ENCODE measurements at regions not wholly inside any gene's neighbourhood (a gene's known extent, or its start where the extent isn't known, plus 50 kb on each side); places are given as distances from the start of the nearest gene placed in this dataset.

- no peak overlapping the region for H3K4me3 ChIP-seq (ENCODE audit: low read length)
- H3K4me1 ChIP-seq (ENCODE audit: control insufficient read depth, insufficient read depth, low read length), result no peaks in the 10 kb centered on the region
- intact Hi-C loops (cut with DNase I), result no loop called here
- DNase-seq, result no peak
- H3K27ac ChIP-seq (ENCODE audit: low read length), result no peak overlapping the region
- ATAC-seq, result no peak
- H3K9me3 ChIP-seq (ENCODE audit: control insufficient read depth, low read length), result no peaks in the 10 kb centered on the region
- H3K27me3 ChIP-seq (ENCODE audit: control insufficient read depth, insufficient read depth), result no peaks in the 10 kb centered on the region
Measured at GRCh38 chr5:120240706-120241105, 223.4 kb upstream of the PRR16 start.

GRCh38 chr5:120241400-120241799 lies 222.7 kb upstream of the PRR16 start:
- WGBS, result 31% methylated on average over 1 of the region's 1 CpG
- ATAC-seq, result no peak
- DNase-seq, result no peak
- Histone ChIP-seq H3K4me1 (ENCODE audit: control insufficient read depth, insufficient read depth, low read length) (no peaks in the 10 kb centered on the region), H3K9me3 (ENCODE audit: control insufficient read depth, low read length) (no peaks in the 10 kb centered on the region), H3K27me3 (ENCODE audit: control insufficient read depth, insufficient read depth) (no peaks in the 10 kb centered on the region), H3K4me3 (ENCODE audit: low read length) (no peak overlapping the region), H3K27ac (ENCODE audit: low read length) (no peak overlapping the region)
- intact Hi-C loops (cut with DNase I), result no loop called here

- peak in 1 of 2 donors; percentile 78 for ATAC-seq
Measured at GRCh38 chr5:120251898-120252297, 212.2 kb upstream of the PRR16 start.

GRCh38 chr5:120252839-120253238 lies 211.3 kb upstream of the PRR16 start:
- WGBS, result 71% methylated on average over 3 of the region's 3 CpGs
- Histone ChIP-seq H3K4me1 (ENCODE audit: control insufficient read depth, insufficient read depth, low read length) (no peaks in the 10 kb centered on the region), H3K27me3 (ENCODE audit: control insufficient read depth, insufficient read depth) (no peaks in the 10 kb centered on the region), H3K9me3 (ENCODE audit: control insufficient read depth, low read length) (no peaks in the 10 kb centered on the region), H3K4me3 (ENCODE audit: low read length) (no peak overlapping the region), H3K27ac (ENCODE audit: low read length) (no peak overlapping the region)
- DNase-seq, result no peak
- intact Hi-C loops (cut with DNase I), result no loop called here
- no peak for ATAC-seq

More at GRCh38 chr5:120251898-120252297, 212.2 kb upstream of the PRR16 start:
- Histone ChIP-seq H3K4me3 (ENCODE audit: low read length) (no peak overlapping the region), H3K27me3 (ENCODE audit: control insufficient read depth, insufficient read depth) (no peaks in the 10 kb centered on the region), H3K27ac (ENCODE audit: low read length) (no peak overlapping the region), H3K4me1 (ENCODE audit: control insufficient read depth, insufficient read depth, low read length) (no peaks in the 10 kb centered on the region), H3K9me3 (ENCODE audit: control insufficient read depth, low read length) (no peaks in the 10 kb centered on the region)
- intact Hi-C loops (cut with DNase I), result no loop called here
- WGBS, result 40% methylated on average over 3 of the region's 3 CpGs
- no peak for DNase-seq

GRCh38 chr5:120254385-120254784 lies 209.7 kb upstream of the PRR16 start:
- ATAC-seq (no peak), DNase-seq (no peak)
- WGBS, result 60% methylated on average over 1 of the region's 1 CpG
- Histone ChIP-seq H3K27ac (ENCODE audit: low read length) (no peak overlapping the region), H3K27me3 (ENCODE audit: control insufficient read depth, insufficient read depth) (no peaks in the 10 kb centered on the region), H3K4me3 (ENCODE audit: low read length) (no peak overlapping the region), H3K9me3 (ENCODE audit: control insufficient read depth, low read length) (no peaks in the 10 kb centered on the region), H3K4me1 (ENCODE audit: control insufficient read depth, insufficient read depth, low read length) (no peaks in the 10 kb centered on the region)
- intact Hi-C loops (cut with DNase I), result no loop called here

GRCh38 chr5:120255214-120255613 lies 208.9 kb upstream of the PRR16 start:
- Histone ChIP-seq H3K27ac (ENCODE audit: low read length) (no peak overlapping the region), H3K9me3 (ENCODE audit: control insufficient read depth, low read length) (no peaks in the 10 kb centered on the region), H3K4me3 (ENCODE audit: low read length) (no peak overlapping the region), H3K4me1 (ENCODE audit: control insufficient read depth, insufficient read depth, low read length) (no peaks in the 10 kb centered on the region), H3K27me3 (ENCODE audit: control insufficient read depth, insufficient read depth) (no peaks in the 10 kb centered on the region)
- no peak for DNase-seq
- no peak for ATAC-seq
- intact Hi-C loops (cut with DNase I), result no loop called here
- 42% methylated on average over 2 of the region's 2 CpGs for WGBS

GRCh38 chr5:120256376-120256775 lies 207.7 kb upstream of the PRR16 start:
- ATAC-seq (no peak), DNase-seq (no peak)
- H3K4me1 ChIP-seq (ENCODE audit: control insufficient read depth, insufficient read depth, low read length), result no peaks in the 10 kb centered on the region
- 48% methylated on average over 1 of the region's 1 CpG for WGBS
- no peak overlapping the region for H3K27ac ChIP-seq (ENCODE audit: low read length)
- H3K9me3 ChIP-seq (ENCODE audit: control insufficient read depth, low read length), result no peaks in the 10 kb centered on the region
- H3K27me3 ChIP-seq (ENCODE audit: control insufficient read depth, insufficient read depth), result no peaks in the 10 kb centered on the region
- intact Hi-C loops (cut with DNase I), result no loop called here
- no peak overlapping the region for H3K4me3 ChIP-seq (ENCODE audit: low read length)

- WGBS, result 73% methylated on average over 3 of the region's 3 CpGs
Measured at GRCh38 chr5:120257358-120257971, 206.6 kb upstream of the PRR16 start.

GRCh38 chr5:120258123-120258522 lies 206.0 kb upstream of the PRR16 start:
- Histone ChIP-seq H3K27ac (ENCODE audit: low read length) (no peak overlapping the region), H3K9me3 (ENCODE audit: control insufficient read depth, low read length) (no peaks in the 10 kb centered on the region), H3K27me3 (ENCODE audit: control insufficient read depth, insufficient read depth) (no peaks in the 10 kb centered on the region), H3K4me3 (ENCODE audit: low read length) (peak overlapping the region; percentile 32), H3K4me1 (ENCODE audit: control insufficient read depth, insufficient read depth, low read length) (no peaks in the 10 kb centered on the region)
- WGBS, result 47% methylated on average over 4 of the region's 4 CpGs
- intact Hi-C loops (cut with DNase I), result no loop called here
- peak; percentile 80 to 93 for ATAC-seq
- DNase-seq, result no peak

More at GRCh38 chr5:120257358-120257971, 206.6 kb upstream of the PRR16 start:
- DNase-seq (peak in 1 of 3 donors; percentile 3), ATAC-seq (no peak)
- no peaks in the 10 kb centered on the region for H3K27me3 ChIP-seq (ENCODE audit: control insufficient read depth, insufficient read depth)
- intact Hi-C loops (cut with DNase I), result no loop called here
- no peaks in the 10 kb centered on the region for H3K4me1 ChIP-seq (ENCODE audit: control insufficient read depth, insufficient read depth, low read length)
- H3K27ac ChIP-seq (ENCODE audit: low read length), result no peak overlapping the region
- no peaks in the 10 kb centered on the region for H3K9me3 ChIP-seq (ENCODE audit: control insufficient read depth, low read length)
- H3K4me3 ChIP-seq (ENCODE audit: low read length), result peak overlapping the region; percentile 32

GRCh38 chr5:120260651-120261050 lies 203.4 kb upstream of the PRR16 start:
- Histone ChIP-seq H3K4me1 (ENCODE audit: control insufficient read depth, insufficient read depth, low read length) (no peaks in the 10 kb centered on the region), H3K27ac (ENCODE audit: low read length) (no peak overlapping the region), H3K27me3 (ENCODE audit: control insufficient read depth, insufficient read depth) (no peaks in the 10 kb centered on the region), H3K9me3 (ENCODE audit: control insufficient read depth, low read length) (no peaks in the 10 kb centered on the region), H3K4me3 (ENCODE audit: low read length) (no peak overlapping the region)
- WGBS, result 92% methylated on average over 1 of the region's 1 CpG
- no peak for ATAC-seq
- intact Hi-C loops (cut with DNase I), result no loop called here
- no peak for DNase-seq

GRCh38 chr5:120270498-120270897 lies 193.6 kb upstream of the PRR16 start:
- no peaks in the 10 kb centered on the region for H3K4me1 ChIP-seq (ENCODE audit: control insufficient read depth, insufficient read depth, low read length)
- H3K27ac ChIP-seq (ENCODE audit: low read length), result no peak overlapping the region
- no peak overlapping the region for H3K4me3 ChIP-seq (ENCODE audit: low read length)
- WGBS, result 68% methylated on average over 2 of the region's 2 CpGs
- no peak for ATAC-seq
- DNase-seq, result no peak
- H3K27me3 ChIP-seq (ENCODE audit: control insufficient read depth, insufficient read depth), result no peaks in the 10 kb centered on the region
- intact Hi-C loops (cut with DNase I), result no loop called here
- H3K9me3 ChIP-seq (ENCODE audit: control insufficient read depth, low read length), result no peaks in the 10 kb centered on the region

GRCh38 chr5:120293796-120294195 lies 170.3 kb upstream of the PRR16 start:
- DNase-seq (no peak), ATAC-seq (no peak)
- no peaks in the 10 kb centered on the region for H3K9me3 ChIP-seq (ENCODE audit: control insufficient read depth, low read length)
- intact Hi-C loops (cut with DNase I), result no loop called here
- H3K27me3 ChIP-seq (ENCODE audit: control insufficient read depth, insufficient read depth), result no peaks in the 10 kb centered on the region
- WGBS, result 62% methylated on average over 3 of the region's 3 CpGs
- no peak overlapping the region for H3K4me3 ChIP-seq (ENCODE audit: low read length)
- no peaks in the 10 kb centered on the region for H3K4me1 ChIP-seq (ENCODE audit: control insufficient read depth, insufficient read depth, low read length)
- H3K27ac ChIP-seq (ENCODE audit: low read length), result no peak overlapping the region
